ENCODE measurements at regions not wholly inside any gene's neighbourhood (a gene's known extent, or its start where the extent isn't known, plus 50 kb on each side); places are given as distances from the start of the nearest gene placed in this dataset.

DNA sequence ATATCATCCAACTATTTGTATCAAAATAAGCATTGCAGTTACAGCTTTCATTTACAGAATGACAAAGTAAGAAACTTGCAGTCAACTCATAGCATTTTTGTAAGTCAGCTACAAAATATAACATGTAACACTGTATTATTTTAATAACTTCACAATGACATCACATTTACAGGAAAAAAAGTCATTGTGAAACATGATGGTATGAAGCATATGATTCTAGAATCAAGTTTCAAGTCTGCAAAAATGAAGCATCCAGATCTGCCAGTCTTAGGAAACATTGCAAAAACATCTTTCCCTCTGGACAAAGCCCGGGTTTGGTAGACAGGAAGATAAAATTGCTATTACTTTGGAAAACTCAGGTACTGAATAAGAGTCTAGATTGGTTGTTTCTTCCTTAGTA lies 263.9 kb upstream of the NT5E start:
- ChIA-PET POLR2A (no interaction called here), CTCF (no interaction called here)
- no peak for DNase-seq (ENCODE audit: extremely low spot score)
- no peak for TF ChIP-seq CTCF (IDR thresholded peaks at IDR 0.05; ENCODE audit: control extremely low read depth, extremely low read depth, low read depth, missing control alignments)

GRCh38 chr6:85183841-85184240 lies 266.0 kb upstream of the NT5E start:
- POLR2A ChIA-PET, result no interaction called here
- TF ChIP-seq CTCF (IDR thresholded peaks at IDR 0.05; ENCODE audit: control extremely low read depth, extremely low read depth, low read depth, missing control alignments), result no peak
- CTCF ChIA-PET, result no interaction called here
- no peak for DNase-seq (ENCODE audit: extremely low spot score)

DNA sequence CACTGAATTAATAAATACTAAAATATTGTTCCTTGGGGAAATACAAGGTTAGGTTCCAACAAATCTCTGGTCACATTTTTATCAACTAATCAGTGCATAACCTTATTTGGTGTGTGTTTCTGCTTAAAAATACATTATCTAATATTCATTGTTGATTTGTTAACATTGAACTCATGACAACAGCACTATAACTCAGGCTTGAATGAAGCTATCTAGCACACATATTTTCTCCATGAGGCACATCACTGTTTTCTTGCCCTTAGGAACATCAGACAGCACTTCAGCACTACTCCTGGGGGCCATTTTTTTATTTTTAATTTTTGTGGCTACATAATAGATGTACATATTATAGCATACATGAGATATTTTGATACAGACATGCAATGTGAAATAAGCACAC lies 277.2 kb upstream of the NT5E start:
- ChIA-PET POLR2A (no interaction called here), CTCF (no interaction called here)
- TF ChIP-seq CTCF (IDR thresholded peaks at IDR 0.05; ENCODE audit: control extremely low read depth, extremely low read depth, low read depth, missing control alignments), result no peak
- no peak for DNase-seq (ENCODE audit: extremely low spot score)

GRCh38 chr6:85172161-85172560 lies 277.7 kb upstream of the NT5E start:
- DNase-seq (ENCODE audit: extremely low spot score), result no peak
- POLR2A ChIA-PET, result no interaction called here
- TF ChIP-seq CTCF (IDR thresholded peaks at IDR 0.05; ENCODE audit: control extremely low read depth, extremely low read depth, low read depth, missing control alignments), result no peak
- CTCF ChIA-PET, result interaction anchor here (0.7 kb wide), 1 partner anchor 9 kb away, joined by 3 read pairs; no protein-coding TSS in a partner anchor

GRCh38 chr6:85169189-85169588 lies 280.7 kb upstream of the NT5E start:
- CTCF ChIA-PET, result no interaction called here
- no peak for DNase-seq (ENCODE audit: extremely low spot score)
- TF ChIP-seq CTCF (IDR thresholded peaks at IDR 0.05; ENCODE audit: control extremely low read depth, extremely low read depth, low read depth, missing control alignments), result no peak
- POLR2A ChIA-PET, result no interaction called here

GRCh38 chr6:85168146-85168545 lies 281.7 kb upstream of the NT5E start:
- ChIA-PET CTCF (no interaction called here), POLR2A (no interaction called here)
- DNase-seq (ENCODE audit: extremely low spot score), result no peak
- no peak for TF ChIP-seq CTCF (IDR thresholded peaks at IDR 0.05; ENCODE audit: control extremely low read depth, extremely low read depth, low read depth, missing control alignments)

DNA sequence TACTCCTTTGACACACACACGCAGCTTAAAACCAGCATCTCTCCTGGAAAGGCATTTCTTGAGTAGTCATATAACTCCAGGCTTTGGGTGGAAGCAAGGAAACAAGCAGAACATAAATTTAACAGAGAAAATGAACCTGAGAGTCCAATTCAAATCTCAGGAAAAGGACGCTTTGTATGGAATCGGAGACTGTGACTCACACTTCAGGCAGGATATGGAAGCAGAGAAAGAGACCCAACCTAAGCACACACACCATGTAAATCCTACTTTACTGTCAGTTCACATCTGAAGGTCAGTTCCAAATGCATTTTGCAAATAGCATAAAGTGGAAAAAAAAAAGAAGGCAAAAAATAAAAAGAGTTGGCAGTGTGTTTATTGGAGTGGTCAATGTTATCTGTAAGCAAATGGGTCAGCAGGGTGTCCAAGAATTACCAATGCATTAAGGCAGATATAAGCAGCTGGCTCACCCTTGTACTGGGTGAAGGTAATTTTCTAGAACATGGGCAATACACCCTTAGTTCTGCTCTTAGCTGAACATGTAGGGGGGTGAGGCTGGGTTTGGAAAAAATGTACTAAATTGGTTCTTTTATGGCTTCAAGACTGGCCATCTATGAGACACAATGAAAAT lies 283.7 kb upstream of the NT5E start:
- POLR2A ChIA-PET, result no interaction called here
- DNase-seq (ENCODE audit: extremely low spot score), result no peak
- TF ChIP-seq CTCF (IDR thresholded peaks at IDR 0.05; ENCODE audit: control extremely low read depth, extremely low read depth, low read depth, missing control alignments), result no peak
- CTCF ChIA-PET, result no interaction called here

All from GM10248 (cell line).